ENCODE measurements at regions not wholly inside any gene's neighbourhood (a gene's known extent, or its start where the extent isn't known, plus 50 kb on each side); places are given as distances from the start of the nearest gene placed in this dataset.

- Histone ChIP-seq H3K9me3 (ENCODE audit: insufficient read depth, low read depth, low read length) (no peaks in the 10 kb centered on the region), H3K4me1 (ENCODE audit: insufficient read depth, low read length) (peaks cover 3% of the 10 kb centered on the region; the same call in 1 of the 2 replicates), H3K36me3 (ENCODE audit: insufficient read depth, low read length) (no peaks in the 10 kb centered on the region), H3K9ac (ENCODE audit: low read depth, low read length) (no peak overlapping the region), H3K27me3 (ENCODE audit: insufficient read depth, low read length) (no peaks in the 10 kb centered on the region), H3K4me3 (ENCODE audit: low read length) (no peak overlapping the region), H3K27ac (ENCODE audit: low read depth, low read length) (no peak overlapping the region; the same call in 1 of the 2 replicates)
Observed at GRCh38 chr6:80480421-80481157, 374.1 kb downstream of the BCKDHB start.

DNA sequence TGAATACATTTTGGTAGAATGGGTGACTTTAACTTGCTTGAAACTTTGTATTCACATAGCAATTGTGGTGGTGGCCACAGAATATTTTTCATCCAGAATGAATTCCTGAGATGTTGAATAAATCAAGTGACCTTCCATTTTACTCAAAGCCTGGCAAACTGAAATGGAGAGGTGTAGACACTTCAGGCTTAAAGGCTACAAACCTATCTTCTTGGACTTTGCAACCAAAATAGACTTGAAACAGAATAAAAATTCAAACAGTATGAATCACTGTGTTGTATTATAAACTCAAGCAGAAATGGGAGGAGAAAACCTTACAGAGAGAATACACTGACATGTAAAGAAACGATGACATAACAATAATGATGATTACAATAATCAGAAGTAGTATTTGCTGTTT is 371.6 kb downstream of the BCKDHB start:
- Histone ChIP-seq H3K4me1 (ENCODE audit: insufficient read depth, low read length) (peaks cover 3% of the 10 kb centered on the region; the same call in 1 of the 2 replicates), H3K27me3 (ENCODE audit: insufficient read depth, low read length) (no peaks in the 10 kb centered on the region), H3K36me3 (ENCODE audit: insufficient read depth, low read length) (no peaks in the 10 kb centered on the region), H3K4me3 (ENCODE audit: low read length) (no peak overlapping the region), H3K9ac (ENCODE audit: low read depth, low read length) (no peak overlapping the region), H3K27ac (ENCODE audit: low read depth, low read length) (no peak overlapping the region), H3K9me3 (ENCODE audit: insufficient read depth, low read depth, low read length) (no peaks in the 10 kb centered on the region)
- WGBS = no CpG with 5 or more reads among the region's 1 CpG

GRCh38 chr6:80477591-80477990 is 371.1 kb downstream of the BCKDHB start:
- peaks cover 3% of the 10 kb centered on the region; the same call in 1 of the 2 replicates for H3K4me1 ChIP-seq (ENCODE audit: insufficient read depth, low read length)
- no peak overlapping the region for H3K4me3 ChIP-seq (ENCODE audit: low read length)
- H3K27ac ChIP-seq (ENCODE audit: low read depth, low read length) = no peak overlapping the region
- no peaks in the 10 kb centered on the region for H3K36me3 ChIP-seq (ENCODE audit: insufficient read depth, low read length)
- H3K27me3 ChIP-seq (ENCODE audit: insufficient read depth, low read length) = no peaks in the 10 kb centered on the region
- no peaks in the 10 kb centered on the region for H3K9me3 ChIP-seq (ENCODE audit: insufficient read depth, low read depth, low read length)
- no peak overlapping the region for H3K9ac ChIP-seq (ENCODE audit: low read depth, low read length)
- WGBS = no CpG with 5 or more reads among the region's 3 CpGs

- Histone ChIP-seq H3K9me3 (ENCODE audit: insufficient read depth, low read depth, low read length) (no peaks in the 10 kb centered on the region), H3K9ac (ENCODE audit: low read depth, low read length) (no peak overlapping the region), H3K27me3 (ENCODE audit: insufficient read depth, low read length) (no peaks in the 10 kb centered on the region), H3K4me1 (ENCODE audit: insufficient read depth, low read length) (no peaks in the 10 kb centered on the region), H3K27ac (ENCODE audit: low read depth, low read length) (no peak overlapping the region), H3K36me3 (ENCODE audit: insufficient read depth, low read length) (no peaks in the 10 kb centered on the region), H3K4me3 (ENCODE audit: low read length) (no peak overlapping the region)
- 89% methylated on average over 1 of the region's 1 CpG for WGBS
Observed at GRCh38 chr6:80472271-80472670, 365.8 kb downstream of the BCKDHB start.

DNA sequence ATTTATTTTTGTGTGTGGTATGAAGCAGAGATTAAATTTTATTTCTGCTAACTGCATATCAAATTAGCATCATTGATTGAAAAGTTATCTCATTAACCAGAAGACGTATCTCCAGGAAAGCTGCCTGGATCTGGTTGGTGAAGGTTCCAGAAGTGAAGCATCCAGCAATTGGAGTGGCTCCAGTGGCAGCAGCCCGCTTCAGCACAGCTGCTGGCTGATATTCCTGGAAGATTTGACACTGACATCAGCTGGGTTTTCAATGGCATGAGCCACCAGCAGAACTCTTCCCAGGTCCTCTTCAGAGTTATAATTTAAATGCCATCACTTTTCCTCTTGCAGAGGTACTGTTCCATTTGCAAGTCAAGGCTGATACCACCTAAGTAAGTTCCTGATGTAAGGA is 363.5 kb downstream of the BCKDHB start:
- Histone ChIP-seq H3K27ac (ENCODE audit: low read depth, low read length) (no peak overlapping the region), H3K9ac (ENCODE audit: low read depth, low read length) (no peak overlapping the region), H3K36me3 (ENCODE audit: insufficient read depth, low read length) (no peaks in the 10 kb centered on the region), H3K9me3 (ENCODE audit: insufficient read depth, low read depth, low read length) (no peaks in the 10 kb centered on the region), H3K27me3 (ENCODE audit: insufficient read depth, low read length) (no peaks in the 10 kb centered on the region), H3K4me1 (ENCODE audit: insufficient read depth, low read length) (0 out of 2 replicates have a peak, but pooled peaks cover 6% of the 10 kb centered on the region), H3K4me3 (ENCODE audit: low read length) (no peak overlapping the region)
- 93% methylated on average over 2 of the region's 2 CpGs for WGBS

DNA sequence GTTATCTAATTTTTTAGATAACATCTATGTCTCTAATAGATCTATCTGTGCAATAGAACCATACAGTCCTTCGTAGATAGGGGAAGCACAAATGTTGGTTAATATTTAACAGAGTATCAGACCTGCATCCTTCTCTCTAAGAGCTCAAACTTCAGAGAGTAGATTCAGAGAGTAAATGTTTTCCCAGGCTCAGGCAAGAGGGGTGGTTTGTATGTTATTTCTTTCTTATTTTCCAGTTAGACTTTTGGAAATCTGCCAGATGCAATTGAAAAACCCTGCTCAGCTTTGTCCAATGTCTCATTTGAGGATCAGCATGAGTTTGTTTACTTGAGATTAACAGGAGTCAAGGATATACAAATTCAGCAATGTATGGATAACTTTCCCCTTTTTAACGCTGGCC is 361.9 kb downstream of the BCKDHB start:
- no peak overlapping the region for H3K4me3 ChIP-seq (ENCODE audit: low read length)
- H3K27ac ChIP-seq (ENCODE audit: low read depth, low read length) = no peak overlapping the region
- H3K9ac ChIP-seq (ENCODE audit: low read depth, low read length) = no peak overlapping the region
- WGBS = 80% methylated on average over 1 of the region's 2 CpGs
- no peaks in the 10 kb centered on the region for H3K36me3 ChIP-seq (ENCODE audit: insufficient read depth, low read length)
- H3K27me3 ChIP-seq (ENCODE audit: insufficient read depth, low read length) = no peaks in the 10 kb centered on the region
- 0 out of 2 replicates have a peak, but pooled peaks cover 6% of the 10 kb centered on the region for H3K4me1 ChIP-seq (ENCODE audit: insufficient read depth, low read length)
- no peaks in the 10 kb centered on the region for H3K9me3 ChIP-seq (ENCODE audit: insufficient read depth, low read depth, low read length)

- Histone ChIP-seq H3K9me3 (ENCODE audit: insufficient read depth, low read depth, low read length) (no peaks in the 10 kb centered on the region), H3K27ac (ENCODE audit: low read depth, low read length) (no peak overlapping the region), H3K4me3 (ENCODE audit: low read length) (no peak overlapping the region), H3K4me1 (ENCODE audit: insufficient read depth, low read length) (0 out of 2 replicates have a peak, but pooled peaks cover 6% of the 10 kb centered on the region), H3K27me3 (ENCODE audit: insufficient read depth, low read length) (no peaks in the 10 kb centered on the region), H3K9ac (ENCODE audit: low read depth, low read length) (no peak overlapping the region), H3K36me3 (ENCODE audit: insufficient read depth, low read length) (no peaks in the 10 kb centered on the region)
- WGBS = 94% methylated on average over 2 of the region's 2 CpGs
Observed at GRCh38 chr6:80467408-80467807, 360.9 kb downstream of the BCKDHB start.

DNA sequence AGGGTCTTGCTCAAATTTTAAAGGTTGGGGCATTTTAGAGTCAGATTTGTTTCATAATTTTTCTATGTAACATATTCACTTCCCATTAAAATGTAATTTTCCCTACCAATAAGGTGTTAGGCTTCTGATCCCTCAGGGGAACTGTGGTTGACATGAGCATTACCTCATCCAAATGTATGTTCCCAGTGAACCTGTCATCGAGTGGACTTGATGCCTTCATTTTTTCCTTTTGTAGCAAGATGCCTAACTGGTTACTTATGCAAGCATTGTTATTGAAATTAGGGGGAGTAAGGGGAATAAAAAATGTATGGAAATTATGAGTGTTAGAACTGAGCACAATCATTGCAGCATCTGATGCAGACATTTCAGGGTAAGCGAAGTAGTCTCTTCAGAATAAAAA is 360.5 kb downstream of the BCKDHB start:
- WGBS = 94% methylated on average over 2 of the region's 2 CpGs
- H3K27ac ChIP-seq (ENCODE audit: low read depth, low read length) = no peak overlapping the region
- H3K4me1 ChIP-seq (ENCODE audit: insufficient read depth, low read length) = 0 out of 2 replicates have a peak, but pooled peaks cover 7% of the 10 kb centered on the region
- H3K4me3 ChIP-seq (ENCODE audit: low read length) = no peak overlapping the region
- H3K9ac ChIP-seq (ENCODE audit: low read depth, low read length) = no peak overlapping the region
- H3K9me3 ChIP-seq (ENCODE audit: insufficient read depth, low read depth, low read length) = no peaks in the 10 kb centered on the region
- H3K27me3 ChIP-seq (ENCODE audit: insufficient read depth, low read length) = no peaks in the 10 kb centered on the region
- H3K36me3 ChIP-seq (ENCODE audit: insufficient read depth, low read length) = no peaks in the 10 kb centered on the region

- no peak overlapping the region for H3K4me3 ChIP-seq (ENCODE audit: low read length)
- 89% methylated on average over 2 of the region's 2 CpGs for WGBS
- H3K27ac ChIP-seq (ENCODE audit: low read depth, low read length) = no peak overlapping the region
- H3K36me3 ChIP-seq (ENCODE audit: insufficient read depth, low read length) = no peaks in the 10 kb centered on the region
- no peaks in the 10 kb centered on the region for H3K27me3 ChIP-seq (ENCODE audit: insufficient read depth, low read length)
- no peaks in the 10 kb centered on the region for H3K9me3 ChIP-seq (ENCODE audit: insufficient read depth, low read depth, low read length)
- H3K4me1 ChIP-seq (ENCODE audit: insufficient read depth, low read length) = 0 out of 2 replicates have a peak, but pooled peaks cover 14% of the 10 kb centered on the region
- H3K9ac ChIP-seq (ENCODE audit: low read depth, low read length) = no peak overlapping the region
Observed at GRCh38 chr6:80465513-80465912, 359.0 kb downstream of the BCKDHB start.

GRCh38 chr6:80464901-80465300 is 358.4 kb downstream of the BCKDHB start:
- Histone ChIP-seq H3K27ac (ENCODE audit: low read depth, low read length) (no peak overlapping the region), H3K27me3 (ENCODE audit: insufficient read depth, low read length) (no peaks in the 10 kb centered on the region), H3K4me3 (ENCODE audit: low read length) (no peak overlapping the region), H3K4me1 (ENCODE audit: insufficient read depth, low read length) (0 out of 2 replicates have a peak, but pooled peaks cover 14% of the 10 kb centered on the region), H3K9me3 (ENCODE audit: insufficient read depth, low read depth, low read length) (no peaks in the 10 kb centered on the region), H3K9ac (ENCODE audit: low read depth, low read length) (no peak overlapping the region), H3K36me3 (ENCODE audit: insufficient read depth, low read length) (no peaks in the 10 kb centered on the region)

DNA sequence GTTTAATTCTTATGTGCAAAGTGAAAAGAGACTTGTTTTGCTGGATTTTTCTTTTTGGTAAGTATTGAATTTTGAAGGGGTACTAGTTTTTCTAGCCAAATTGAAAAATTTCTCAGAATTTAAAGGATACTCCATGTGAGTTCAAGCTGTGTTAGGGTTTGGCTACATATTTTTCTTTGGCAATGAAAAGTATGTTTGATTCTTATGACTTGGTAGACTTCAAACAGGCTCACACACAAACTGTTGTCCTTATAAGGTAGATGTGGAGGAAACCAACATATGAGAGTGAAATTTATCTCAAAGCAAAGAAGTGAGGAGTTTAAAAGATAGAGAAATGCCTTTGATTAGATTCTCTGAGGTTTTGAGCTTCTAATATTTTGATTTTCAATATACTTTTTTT is 356.7 kb downstream of the BCKDHB start:
- Histone ChIP-seq H3K4me1 (ENCODE audit: insufficient read depth, low read length) (0 out of 2 replicates have a peak, but pooled peaks cover 14% of the 10 kb centered on the region), H3K27ac (ENCODE audit: low read depth, low read length) (no peak overlapping the region), H3K36me3 (ENCODE audit: insufficient read depth, low read length) (no peaks in the 10 kb centered on the region), H3K4me3 (ENCODE audit: low read length) (no peak overlapping the region), H3K9ac (ENCODE audit: low read depth, low read length) (no peak overlapping the region), H3K9me3 (ENCODE audit: insufficient read depth, low read depth, low read length) (no peaks in the 10 kb centered on the region), H3K27me3 (ENCODE audit: insufficient read depth, low read length) (no peaks in the 10 kb centered on the region)
